GM18502 (cell line): ENCODE measurements at regions not wholly inside any gene's neighbourhood (a gene's known extent, or its start where the extent isn't known, plus 50 kb on each side); places are given as distances from the start of the nearest gene placed in this dataset.

Experiments
- ATAC-seq: cut with Tn5 transposase; IDR thresholded peaks from one replicate; pipeline ENCODE4 v1.9.1; 2021; ENCODE audit warnings: mild to moderate bottlenecking; ENCODE audit not compliant: unreplicated experiment, poor library complexity

DNA sequence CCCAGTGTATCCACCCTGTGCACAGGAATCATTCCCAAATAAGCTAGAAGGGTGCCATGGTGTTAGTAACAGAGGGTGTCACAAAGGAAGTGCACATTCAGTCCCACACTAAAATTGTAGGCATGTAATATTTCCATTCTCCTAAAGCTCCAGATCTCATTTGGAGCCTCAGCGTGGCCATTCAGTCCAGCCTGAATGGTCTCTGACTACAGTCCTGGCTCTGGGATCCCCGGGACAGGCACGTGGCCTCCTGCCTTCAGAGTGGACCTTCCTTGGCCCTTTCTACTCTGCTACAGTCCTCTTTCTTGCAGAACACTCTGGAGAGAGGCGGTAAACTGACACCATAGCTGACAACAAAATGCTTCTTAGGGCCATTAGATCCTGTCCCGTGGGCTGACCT, 243.9 kb downstream of the IRX2 start:
- ATAC-seq, result no peak

DNA sequence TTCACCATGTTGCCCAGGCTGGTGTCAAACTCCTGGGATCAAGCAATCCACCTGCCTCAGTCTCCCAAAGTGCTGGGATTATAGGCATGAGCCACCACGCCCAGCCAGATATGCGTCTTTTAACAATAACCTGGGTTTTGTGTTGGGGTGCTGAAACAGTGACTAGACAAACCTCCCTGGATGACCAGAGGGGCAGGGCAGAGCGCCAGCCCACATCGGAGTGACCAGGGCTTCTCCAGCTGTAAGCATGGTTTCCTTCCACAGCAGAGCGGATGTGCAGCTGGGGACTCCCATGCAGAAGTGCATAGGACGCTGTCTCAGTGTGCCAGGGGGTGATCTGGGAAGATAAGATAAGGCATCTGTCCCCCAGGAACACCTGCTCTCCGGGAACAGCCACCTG, 244.9 kb downstream of the IRX2 start:
- no peak for ATAC-seq

DNA sequence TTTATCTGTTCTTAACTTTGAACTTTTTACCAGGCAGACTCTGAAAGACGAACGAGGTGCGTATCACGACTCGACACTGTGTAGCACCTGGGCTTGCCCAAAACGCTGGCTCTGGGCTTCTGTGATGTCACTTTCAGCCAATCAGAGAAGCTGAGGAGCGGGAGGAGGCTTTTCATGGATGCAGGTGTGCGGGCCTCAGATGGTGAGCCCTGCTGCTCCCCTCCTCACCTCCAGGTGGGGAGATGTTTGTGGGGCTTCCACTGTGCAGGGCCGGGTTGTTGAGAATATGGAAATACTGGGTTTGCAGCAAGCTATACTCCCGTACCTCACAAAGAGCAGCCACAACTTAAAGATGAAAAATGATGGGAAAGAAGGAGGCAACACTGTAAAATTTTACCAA, 246.3 kb downstream of the IRX2 start:
- ATAC-seq, result no peak

- no peak for ATAC-seq
These were observed 248.4 kb downstream of the IRX2 start for GRCh38 chr5:2502970-2503594.

- ATAC-seq, result no peak
These were observed 251.6 kb downstream of the IRX2 start for GRCh38 chr5:2499917-2500316.

GRCh38 chr5:2496891-2497290, 254.6 kb downstream of the IRX2 start:
- no peak for ATAC-seq

DNA sequence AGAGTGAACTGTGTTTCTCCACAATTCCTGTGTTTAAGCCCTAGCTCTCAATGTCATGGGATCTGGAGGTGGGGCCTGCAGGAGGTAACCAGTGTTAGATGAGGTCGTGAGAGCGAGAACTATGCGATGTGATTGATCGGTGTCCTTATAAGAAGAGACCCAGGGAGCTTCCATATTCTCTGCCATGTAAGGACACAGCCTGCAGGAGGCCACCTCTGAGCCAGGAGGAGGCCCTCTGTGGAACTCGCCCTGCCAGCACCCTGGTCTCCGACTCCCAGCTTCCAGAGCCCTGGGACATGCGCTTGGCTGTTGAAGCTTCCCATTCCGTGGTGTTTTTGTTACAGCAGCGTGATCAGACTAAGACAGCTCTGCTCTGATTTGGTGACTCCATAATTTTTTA, 255.4 kb downstream of the IRX2 start:
- no peak for ATAC-seq

GRCh38 chr5:2493356-2493755, 258.1 kb downstream of the IRX2 start:
- no peak for ATAC-seq

DNA sequence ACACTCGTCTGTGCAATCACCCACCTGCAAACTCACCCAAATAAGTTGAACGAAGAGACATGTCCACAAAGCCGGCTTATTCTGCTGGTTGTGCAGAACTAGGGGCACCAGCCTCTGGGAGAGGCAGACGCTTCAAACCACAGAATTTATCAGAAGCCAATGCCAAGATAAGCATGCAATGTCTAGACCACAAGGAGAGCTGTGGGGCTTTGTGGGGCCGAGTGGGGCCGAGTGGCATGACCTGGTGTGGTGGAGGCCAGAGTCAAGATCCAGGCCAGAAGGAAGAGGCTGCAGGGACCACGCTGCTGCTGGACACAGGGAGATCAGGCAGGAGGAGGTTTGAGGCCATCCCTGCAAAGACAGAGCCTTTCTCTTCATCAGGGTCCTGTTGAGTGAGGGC, 259.0 kb downstream of the IRX2 start:
- ATAC-seq, result no peak

DNA sequence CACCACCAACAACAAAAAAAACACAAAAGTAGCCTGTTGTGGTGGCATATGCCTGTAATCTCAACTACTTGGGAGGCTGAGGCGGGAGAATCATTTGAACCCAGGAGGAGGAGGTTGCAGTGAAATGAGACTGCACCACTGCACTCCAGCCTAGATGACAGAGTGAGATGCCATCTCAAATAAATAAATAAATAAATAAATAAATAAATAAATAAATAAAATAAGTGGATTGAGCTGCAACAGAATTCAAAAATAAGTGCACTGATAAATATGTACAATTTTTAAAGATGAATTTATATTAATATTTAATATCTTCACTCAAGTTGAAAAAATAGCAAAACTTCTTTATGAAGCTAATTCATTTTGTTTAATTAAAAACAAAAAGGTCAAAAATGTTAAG, 259.6 kb downstream of the IRX2 start:
- no peak for ATAC-seq

DNA sequence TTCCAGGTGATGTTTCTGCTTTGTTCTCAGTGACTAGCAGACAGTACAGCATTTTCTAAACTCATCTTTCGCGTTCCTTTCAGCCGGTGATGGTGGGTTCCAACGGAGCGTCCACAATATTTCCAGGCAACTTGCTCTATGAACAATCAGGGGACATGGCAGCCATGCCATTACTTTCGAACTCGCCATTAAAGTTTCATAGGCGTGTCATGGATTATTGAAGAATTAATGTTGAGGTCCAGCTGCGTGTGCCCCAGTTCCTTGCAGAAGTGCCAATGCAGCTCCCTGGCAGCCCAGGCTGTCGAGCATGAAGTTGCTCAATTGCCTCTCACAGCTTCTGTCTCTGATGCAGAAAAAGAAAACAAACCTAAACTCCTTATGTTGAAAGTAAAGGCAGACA, 262.2 kb downstream of the IRX2 start:
- ATAC-seq, result no peak

GRCh38 chr5:2488593-2488992, 262.9 kb downstream of the IRX2 start:
- no peak for ATAC-seq

- no peak for ATAC-seq
These were observed 264.2 kb downstream of the IRX2 start for GRCh38 chr5:2487152-2487763.

DNA sequence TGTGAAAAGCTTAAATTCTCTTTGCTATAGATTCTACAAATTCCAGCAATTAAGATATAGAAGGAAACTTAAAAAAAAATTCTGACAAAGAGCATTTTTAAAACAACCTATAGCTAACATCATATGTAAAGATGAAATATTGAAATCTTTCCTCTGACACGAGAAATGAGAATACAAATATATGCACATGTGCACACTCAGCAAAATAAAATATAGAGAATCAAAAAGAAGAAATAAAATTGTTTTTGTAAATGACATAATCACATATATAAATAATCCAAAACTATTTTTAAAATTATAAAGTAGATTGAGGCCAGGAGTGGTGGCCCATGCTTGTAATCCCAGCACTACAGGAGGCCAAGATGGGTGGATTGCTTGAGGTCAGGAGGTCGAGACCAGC, 265.1 kb downstream of the IRX2 start:
- no peak for ATAC-seq

DNA sequence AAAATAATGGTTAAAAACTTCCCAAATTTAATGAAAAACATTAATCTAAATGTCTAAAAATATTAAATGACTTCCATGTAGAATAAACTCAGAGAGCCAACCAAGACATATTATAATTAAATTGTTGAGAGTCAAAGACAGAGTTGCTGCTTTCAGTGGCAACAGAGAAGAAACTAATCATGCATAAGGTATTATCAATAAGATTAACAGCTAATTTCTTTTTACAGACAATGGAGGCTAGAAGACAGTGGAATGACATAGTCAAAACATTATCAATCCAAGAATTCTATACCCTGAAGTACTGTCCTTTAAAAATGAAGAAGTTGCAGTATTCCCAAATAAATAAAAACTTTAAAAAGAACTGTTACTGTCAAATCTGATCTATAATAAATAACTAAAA, 268.7 kb downstream of the IRX2 start:
- no peak for ATAC-seq

DNA sequence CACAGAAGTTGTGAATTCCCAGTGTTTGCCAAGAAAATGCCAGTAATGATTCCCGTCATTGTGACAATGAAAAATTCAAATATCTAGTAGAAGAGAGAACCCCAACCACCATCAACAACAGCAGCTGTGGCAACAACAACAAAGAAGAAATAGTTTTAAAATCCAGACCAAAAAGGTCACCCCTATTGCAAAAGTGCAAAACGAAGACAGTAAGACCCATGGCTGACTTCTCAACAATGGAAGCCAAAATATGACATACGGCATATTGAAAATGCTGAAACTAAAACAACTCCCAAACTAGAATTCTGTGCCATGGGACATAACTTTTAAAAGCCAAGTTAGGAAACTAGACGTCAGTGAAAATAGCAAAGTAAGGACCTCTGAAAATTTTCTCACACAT, 270.6 kb downstream of the IRX2 start:
- no peak for ATAC-seq

DNA sequence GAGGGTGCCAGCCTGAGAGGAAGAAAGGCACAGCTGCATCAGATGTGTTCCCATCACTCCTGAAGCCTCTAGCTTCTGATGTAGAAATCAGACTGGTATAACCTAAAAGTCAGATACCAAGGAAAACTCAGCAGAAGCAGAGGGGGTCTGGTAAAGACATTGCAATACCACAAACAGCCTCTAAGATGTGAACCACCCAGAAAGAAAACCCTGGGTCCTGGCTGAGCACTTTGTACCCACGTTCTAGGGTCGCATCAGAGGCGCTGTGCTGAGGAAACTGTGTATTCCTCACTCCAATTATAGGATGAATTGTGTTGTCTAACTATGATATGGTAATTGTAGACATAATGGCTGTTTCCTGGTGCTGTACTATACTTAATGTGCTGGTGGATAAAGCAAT, 275.6 kb downstream of the IRX2 start:
- no peak for ATAC-seq

DNA sequence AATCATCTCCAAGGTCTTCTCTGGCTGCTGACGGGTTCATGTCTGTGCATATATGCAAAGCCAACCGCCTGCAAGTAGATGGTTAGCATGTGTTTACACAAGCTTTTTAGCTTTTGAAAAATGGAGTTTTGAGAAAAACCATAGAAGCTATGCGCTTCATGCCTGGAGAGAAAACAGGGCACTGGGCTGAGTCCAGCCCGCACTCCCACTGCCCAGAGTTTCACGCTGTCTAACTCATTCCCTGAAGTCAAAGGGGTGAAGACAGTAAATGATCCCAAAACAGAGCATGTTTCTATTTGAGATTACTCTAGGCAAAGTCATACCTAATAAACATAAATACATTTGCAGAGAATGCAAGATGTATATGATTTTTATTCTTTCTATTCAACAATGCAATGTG, 278.8 kb downstream of the IRX2 start:
- ATAC-seq, result no peak

- no peak for ATAC-seq
These were observed 280.2 kb downstream of the IRX2 start for GRCh38 chr5:2471152-2471879.

GRCh38 chr5:2466966-2467365, 284.5 kb downstream of the IRX2 start:
- ATAC-seq, result no peak

- no peak for ATAC-seq
These were observed 286.1 kb downstream of the IRX2 start for GRCh38 chr5:2465383-2465782.

DNA sequence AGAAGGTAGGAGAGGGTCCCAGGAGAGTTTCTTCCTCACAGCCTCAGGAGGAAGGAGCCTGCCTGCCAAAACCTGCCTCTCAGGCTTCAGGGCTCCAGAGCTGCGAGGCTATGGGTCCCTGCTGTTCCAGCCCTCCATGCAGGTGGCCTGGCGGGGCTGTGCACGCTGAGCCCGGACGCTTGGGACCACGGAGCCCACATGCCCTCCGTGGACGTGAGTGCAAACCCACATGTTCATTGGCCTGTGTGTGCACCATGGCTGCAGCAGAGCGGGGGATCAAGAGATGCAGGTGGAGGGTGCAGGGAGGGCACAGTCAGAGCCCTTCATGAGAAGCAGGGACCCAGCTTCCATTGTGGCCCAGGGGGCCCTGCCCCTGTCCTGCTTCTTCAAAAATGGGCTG, 287.3 kb downstream of the IRX2 start:
- no peak for ATAC-seq
